Germinal center (tissue), 1 donor: ENCODE measurements at regions not wholly inside any gene's neighbourhood (a gene's known extent, or its start where the extent isn't known, plus 50 kb on each side); places are given as distances from the start of the nearest gene placed in this dataset.

Experiments
- DNase-seq: peaks from one replicate; pipeline ENCODE4 v3.0.0; 2012; ENCODE audit warnings: mixed read lengths, low spot score

- DNase-seq: no peak
Measured at GRCh38 chr10:109203646-109204353, 719.5 kb downstream of the XPNPEP1 start.

GRCh38 chr10:109202111-109202510 is 721.2 kb downstream of the XPNPEP1 start:
- no peak for DNase-seq

GRCh38 chr10:109200646-109201045 is 722.7 kb downstream of the XPNPEP1 start:
- DNase-seq: no peak

- DNase-seq: no peak
Measured at GRCh38 chr10:109191823-109192222, 731.5 kb downstream of the XPNPEP1 start.

- no peak for DNase-seq
Measured at GRCh38 chr10:109191341-109191740, 732.0 kb downstream of the XPNPEP1 start.

GRCh38 chr10:109187677-109188076 is 735.6 kb downstream of the XPNPEP1 start:
- DNase-seq: no peak

- DNase-seq: no peak
Measured at GRCh38 chr10:109183366-109183765, 739.9 kb downstream of the XPNPEP1 start.

- DNase-seq: no peak
Measured at GRCh38 chr10:109178591-109178990, 744.7 kb downstream of the XPNPEP1 start.

- no peak for DNase-seq
Measured at GRCh38 chr10:109174526-109174925, 748.8 kb downstream of the XPNPEP1 start.

GRCh38 chr10:109173937-109174336 is 749.4 kb downstream of the XPNPEP1 start:
- no peak for DNase-seq

GRCh38 chr10:109173121-109173520 is 750.2 kb downstream of the XPNPEP1 start:
- DNase-seq: no peak

- DNase-seq: no peak
Measured at GRCh38 chr10:109166935-109167334, 756.4 kb downstream of the XPNPEP1 start.

GRCh38 chr10:109159351-109159750 is 764.0 kb downstream of the XPNPEP1 start:
- DNase-seq: no peak

GRCh38 chr10:109156396-109156795 is 766.9 kb downstream of the XPNPEP1 start:
- no peak for DNase-seq

- DNase-seq: no peak
Measured at GRCh38 chr10:109149666-109150350, 773.5 kb downstream of the XPNPEP1 start.

GRCh38 chr10:109127363-109127762 is 795.9 kb downstream of the XPNPEP1 start:
- DNase-seq: no peak

- DNase-seq: no peak
Measured at GRCh38 chr10:109126541-109126940, 796.8 kb downstream of the XPNPEP1 start.

GRCh38 chr10:109126016-109126415 is 797.3 kb downstream of the XPNPEP1 start:
- no peak for DNase-seq

- DNase-seq: no peak
Measured at GRCh38 chr10:109115179-109115578, 808.1 kb downstream of the XPNPEP1 start.

- no peak for DNase-seq
Measured at GRCh38 chr10:109114579-109114978, 808.7 kb downstream of the XPNPEP1 start.

- DNase-seq: no peak
Measured at GRCh38 chr10:109106604-109107003, 816.7 kb downstream of the XPNPEP1 start.

- no peak for DNase-seq
Measured at GRCh38 chr10:109105725-109106124, 817.6 kb downstream of the XPNPEP1 start.

- no peak for DNase-seq
Measured at GRCh38 chr10:109104806-109105205, 818.5 kb downstream of the XPNPEP1 start.

- no peak for DNase-seq
Measured at GRCh38 chr10:109103278-109103677, 820.0 kb downstream of the XPNPEP1 start.
